ENCODE measurements at regions not wholly inside any gene's neighbourhood (a gene's known extent, or its start where the extent isn't known, plus 50 kb on each side); places are given as distances from the start of the nearest gene placed in this dataset.

- no peak for DNase-seq
These were observed 62.7 kb upstream of the TANC1 start for GRCh38 chr2:158905784-158906183.

GRCh38 chr2:158907926-158908456, 60.4 kb upstream of the TANC1 start:
- DNase-seq, result no peak

GRCh38 chr2:158912112-158912511, 56.3 kb upstream of the TANC1 start:
- no peak for DNase-seq

- DNase-seq, result no peak
These were observed 55.7 kb upstream of the TANC1 start for GRCh38 chr2:158912765-158913164.

- no peak for DNase-seq
These were observed 54.4 kb upstream of the TANC1 start for GRCh38 chr2:158914066-158914465.

- no peak for DNase-seq
These were observed 53.7 kb upstream of the TANC1 start for GRCh38 chr2:158914731-158915130.

GRCh38 chr2:158917121-158917520, 51.3 kb upstream of the TANC1 start:
- DNase-seq, result no peak

- no peak for DNase-seq
These were observed 50.0 kb upstream of the TANC1 start for GRCh38 chr2:158918452-158918851.
